ENCODE measurements at regions not wholly inside any gene's neighbourhood (a gene's known extent, or its start where the extent isn't known, plus 50 kb on each side); places are given as distances from the start of the nearest gene placed in this dataset.

- no peak for TF ChIP-seq ESRRA (IDR thresholded peaks at IDR 0.05; ENCODE audit: borderline replicate concordance, low read length)
- TF ChIP-seq ZNF302 (CRISPR knock-in tag; IDR thresholded peaks at IDR 0.05), result no peak
- TF ChIP-seq JUNB (IDR thresholded peaks at IDR 0.05), result no peak
- TF ChIP-seq RCOR1 (IDR thresholded peaks at IDR 0.05; ENCODE audit: low read depth, low read length), result no peak
- TF ChIP-seq POLR2A (IDR thresholded peaks at IDR 0.05; ENCODE audit: low read length), result no peak
- TF ChIP-seq RFX5 (IDR thresholded peaks at IDR 0.05), result no peak
- TF ChIP-seq CTCF (IDR thresholded peaks at IDR 0.05), result no peak
- no peak for TF ChIP-seq MAX (IDR thresholded peaks at IDR 0.05)
- TF ChIP-seq SMC3 (IDR thresholded peaks at IDR 0.05), result no peak
Observed at GRCh38 chr7:121610243-121610642, 214.1 kb upstream of the FAM3C start.
